HS-5 (cell line): ENCODE measurements at regions not wholly inside any gene's neighbourhood (a gene's known extent, or its start where the extent isn't known, plus 50 kb on each side); places are given as distances from the start of the nearest gene placed in this dataset.
A peak's percentile ranks its signal among the peaks of the same experiment; 100 is the strongest.
"Not testable (repeated sequence)": the region's sequence is repeated elsewhere in the genome, so short reads cannot be mapped to it uniquely, and the experiment has no call there.

Experiments
- DNase-seq: peaks from one replicate; pipeline ENCODE4 v3.0.0-alpha.2; 2012; ENCODE audit warnings: low read depth

GRCh38 chr11:45000918-45001317 lies 50.2 kb upstream of the TP53I11 start:
- no peak for DNase-seq

- DNase-seq: no peak
Observed at GRCh38 chr11:45001466-45002165, 50.9 kb upstream of the TP53I11 start.

GRCh38 chr11:45005106-45005505 lies 54.4 kb upstream of the TP53I11 start:
- DNase-seq: no peak

GRCh38 chr11:45007011-45007410 lies 56.3 kb upstream of the TP53I11 start:
- no peak for DNase-seq

GRCh38 chr11:45015983-45016382 lies 65.3 kb upstream of the TP53I11 start:
- DNase-seq: not testable (repeated sequence)

- peak; percentile 1 for DNase-seq
Observed at GRCh38 chr11:45016446-45016845, 65.8 kb upstream of the TP53I11 start.

GRCh38 chr11:45017329-45017728 lies 66.6 kb upstream of the TP53I11 start:
- DNase-seq: no peak

GRCh38 chr11:45021001-45021400 lies 70.3 kb upstream of the TP53I11 start:
- no peak for DNase-seq

GRCh38 chr11:45021692-45022141 lies 71.0 kb upstream of the TP53I11 start:
- DNase-seq: no peak

- no peak for DNase-seq
Observed at GRCh38 chr11:45022294-45023064, 71.8 kb upstream of the TP53I11 start.

- no peak for DNase-seq
Observed at GRCh38 chr11:45023065-45023365, 72.3 kb upstream of the TP53I11 start.

- DNase-seq: no peak
Observed at GRCh38 chr11:45024316-45024715, 73.6 kb upstream of the TP53I11 start.

GRCh38 chr11:45024846-45025588 lies 74.3 kb upstream of the TP53I11 start:
- no peak for DNase-seq

GRCh38 chr11:45025716-45026492 lies 75.2 kb upstream of the TP53I11 start:
- DNase-seq: no peak

GRCh38 chr11:45026835-45027234 lies 76.2 kb upstream of the TP53I11 start:
- no peak for DNase-seq

GRCh38 chr11:45027312-45027711 lies 76.6 kb upstream of the TP53I11 start:
- no peak for DNase-seq

- no peak for DNase-seq
Observed at GRCh38 chr11:45028911-45029682, 78.4 kb upstream of the TP53I11 start.

- DNase-seq: no peak
Observed at GRCh38 chr11:45030778-45031177, 80.1 kb upstream of the TP53I11 start.

GRCh38 chr11:45031912-45032519 lies 81.3 kb upstream of the TP53I11 start:
- no peak for DNase-seq

- DNase-seq: no peak
Observed at GRCh38 chr11:45035413-45035812, 84.7 kb upstream of the TP53I11 start.

- DNase-seq: no peak
Observed at GRCh38 chr11:45036010-45036409, 85.3 kb upstream of the TP53I11 start.
